ENCODE measurements at regions not wholly inside any gene's neighbourhood (a gene's known extent, or its start where the extent isn't known, plus 50 kb on each side); places are given as distances from the start of the nearest gene placed in this dataset.
"Not testable (repeated sequence)": the region's sequence is repeated elsewhere in the genome, so short reads cannot be mapped to it uniquely, and the experiment has no call there.

GRCh38 chr9:106486685-106487084, 376.3 kb upstream of the ZNF462 start:
- no TSS peak for BruUV-seq (replicated peaks)

GRCh38 chr9:106487266-106487665, 375.7 kb upstream of the ZNF462 start:
- Histone ChIP-seq H3K36me3 (ENCODE audit: control insufficient read depth in 2 of 2, extremely low read depth in 1 of 2, insufficient read depth in 2 of 2, low read length in 2 of 2) (no peaks in the 10 kb centered on the region), H3K4me3 (replicated peaks in 1 of 3; ENCODE audit: insufficient read depth in 1 of 3, low read depth in 1 of 3, low read length in 3 of 3) (no peak overlapping the region), H2AFZ (ENCODE audit: low read depth, low read length) (no peak overlapping the region), H3K9me1 (replicated peaks; ENCODE audit: control insufficient read depth, extremely low read depth, insufficient read depth, low read length) (no peaks in the 10 kb centered on the region), H4K20me1 (replicated peaks; ENCODE audit: control insufficient read depth, extremely low read depth, insufficient read depth, low read length) (no peaks in the 10 kb centered on the region), H3K27me3 (ENCODE audit: control insufficient read depth in 2 of 2, insufficient read depth in 2 of 2, low read length in 2 of 2) (no peaks in the 10 kb centered on the region), H3K79me2 (ENCODE audit: control insufficient read depth, insufficient read depth, low read length) (no peaks in the 10 kb centered on the region), H3K27ac (ENCODE audit: insufficient read depth, low read depth, low read length) (no peak overlapping the region), H3K4me1 (ENCODE audit: control insufficient read depth, extremely low read depth, insufficient read depth, low read length) (no peaks in the 10 kb centered on the region), H3K9ac (replicated peaks; ENCODE audit: extremely low read depth, insufficient read depth, low read length) (no peak overlapping the region), H3K9me3 (replicated peaks; ENCODE audit: control insufficient read depth, insufficient read depth, low read length) (no peaks in the 10 kb centered on the region), H3K4me2 (ENCODE audit: insufficient read depth, low read length) (no peak overlapping the region)
- dilution Hi-C loops (cut with MboI; ENCODE audit: extremely low pct_ligation_motif_present, low sequenced_read_pairs) (no loop called here), intact Hi-C loops (cut with micrococcal nuclease) (no loop called here)
- no TSS peak for BruUV-seq (replicated peaks)
- no peak for TF ChIP-seq EZH2 (IDR thresholded peaks at IDR 0.05; ENCODE audit: borderline replicate concordance, low read depth, low read length, severe bottlenecking)
- no peak for TF ChIP-seq JUN (IDR thresholded peaks at IDR 0.05; ENCODE audit: borderline replicate concordance, insufficient read depth, insufficient read length, low read depth)
- no peak for TF ChIP-seq GATA2 (IDR thresholded peaks at IDR 0.05; ENCODE audit: insufficient read depth, insufficient read length, low read depth, low read length)
- no peak for TF ChIP-seq POLR2AphosphoS5 (IDR thresholded peaks at IDR 0.05; ENCODE audit: insufficient read depth, low read depth, low read length)
- no peak for TF ChIP-seq MYC (IDR thresholded peaks at IDR 0.05; ENCODE audit: low read depth, low read length)
- no peak for TF ChIP-seq MAX (IDR thresholded peaks at IDR 0.05; ENCODE audit: insufficient read depth, insufficient read length)
- FAIRE-seq = no peak
- ChIA-PET POLR2A (no interaction called here), CTCF (no interaction called here)
- DNase-seq (ENCODE audit: low read depth, low spot score) = no peak

More at GRCh38 chr9:106486685-106487084, 376.3 kb upstream of the ZNF462 start:
- intact Hi-C loops (cut with micrococcal nuclease) = no loop called here
- no peaks in the 10 kb centered on the region for H4K20me1 ChIP-seq (replicated peaks; ENCODE audit: control insufficient read depth, extremely low read depth, insufficient read depth, low read length)
- dilution Hi-C loops (cut with MboI; ENCODE audit: extremely low pct_ligation_motif_present, low sequenced_read_pairs) = no loop called here
- no peaks in the 10 kb centered on the region for H3K79me2 ChIP-seq (ENCODE audit: control insufficient read depth, insufficient read depth, low read length)
- H3K36me3 ChIP-seq (ENCODE audit: control insufficient read depth in 2 of 2, extremely low read depth in 1 of 2, insufficient read depth in 2 of 2, low read length in 2 of 2) = no peaks in the 10 kb centered on the region
- H3K4me2 ChIP-seq (ENCODE audit: insufficient read depth, low read length) = no peak overlapping the region
- H3K4me1 ChIP-seq (ENCODE audit: control insufficient read depth, extremely low read depth, insufficient read depth, low read length) = no peaks in the 10 kb centered on the region
- H3K4me3 ChIP-seq (replicated peaks in 1 of 3; ENCODE audit: insufficient read depth in 1 of 3, low read depth in 1 of 3, low read length in 3 of 3) = no peak overlapping the region
- no peak for FAIRE-seq
- POLR2A ChIA-PET = no interaction called here
- H3K27me3 ChIP-seq (ENCODE audit: control insufficient read depth in 2 of 2, insufficient read depth in 2 of 2, low read length in 2 of 2) = no peaks in the 10 kb centered on the region
- no peak for DNase-seq (ENCODE audit: low read depth, low spot score)
- H2AFZ ChIP-seq (ENCODE audit: low read depth, low read length) = no peak overlapping the region
- no peak overlapping the region for H3K9ac ChIP-seq (replicated peaks; ENCODE audit: extremely low read depth, insufficient read depth, low read length)
- no peak for TF ChIP-seq MAX (IDR thresholded peaks at IDR 0.05; ENCODE audit: insufficient read depth, insufficient read length)
- no peaks in the 10 kb centered on the region for H3K9me1 ChIP-seq (replicated peaks; ENCODE audit: control insufficient read depth, extremely low read depth, insufficient read depth, low read length)
- H3K9me3 ChIP-seq (replicated peaks; ENCODE audit: control insufficient read depth, insufficient read depth, low read length) = no peaks in the 10 kb centered on the region
- CTCF ChIA-PET = no interaction called here
- H3K27ac ChIP-seq (ENCODE audit: insufficient read depth, low read depth, low read length) = no peak overlapping the region

- H2AFZ ChIP-seq (ENCODE audit: low read depth, low read length); dilution Hi-C loops (cut with MboI; ENCODE audit: extremely low pct_ligation_motif_present, low sequenced_read_pairs); H3K27me3 ChIP-seq (ENCODE audit: control insufficient read depth in 2 of 2, insufficient read depth in 2 of 2, low read length in 2 of 2); H4K20me1 ChIP-seq (replicated peaks; ENCODE audit: control insufficient read depth, extremely low read depth, insufficient read depth, low read length); H3K4me2 ChIP-seq (ENCODE audit: insufficient read depth, low read length); H3K27ac ChIP-seq (ENCODE audit: insufficient read depth, low read depth, low read length); H3K79me2 ChIP-seq (ENCODE audit: control insufficient read depth, insufficient read depth, low read length); H3K9me3 ChIP-seq (replicated peaks; ENCODE audit: control insufficient read depth, insufficient read depth, low read length); FAIRE-seq; POLR2A ChIA-PET; H3K9me1 ChIP-seq (replicated peaks; ENCODE audit: control insufficient read depth, extremely low read depth, insufficient read depth, low read length); H3K9ac ChIP-seq (replicated peaks; ENCODE audit: extremely low read depth, insufficient read depth, low read length); H3K36me3 ChIP-seq (ENCODE audit: control insufficient read depth in 2 of 2, extremely low read depth in 1 of 2, insufficient read depth in 2 of 2, low read length in 2 of 2); H3K4me1 ChIP-seq (ENCODE audit: control insufficient read depth, extremely low read depth, insufficient read depth, low read length); BruUV-seq (replicated peaks); H3K4me3 ChIP-seq (replicated peaks in 1 of 3; ENCODE audit: insufficient read depth in 1 of 3, low read depth in 1 of 3, low read length in 3 of 3); CTCF ChIA-PET; intact Hi-C loops (cut with micrococcal nuclease); DNase-seq (ENCODE audit: low read depth, low spot score): not testable (repeated sequence)
Measured at GRCh38 chr9:106492126-106492525, 370.8 kb upstream of the ZNF462 start.
